ENCODE measurements at regions not wholly inside any gene's neighbourhood (a gene's known extent, or its start where the extent isn't known, plus 50 kb on each side); places are given as distances from the start of the nearest gene placed in this dataset.

DNA sequence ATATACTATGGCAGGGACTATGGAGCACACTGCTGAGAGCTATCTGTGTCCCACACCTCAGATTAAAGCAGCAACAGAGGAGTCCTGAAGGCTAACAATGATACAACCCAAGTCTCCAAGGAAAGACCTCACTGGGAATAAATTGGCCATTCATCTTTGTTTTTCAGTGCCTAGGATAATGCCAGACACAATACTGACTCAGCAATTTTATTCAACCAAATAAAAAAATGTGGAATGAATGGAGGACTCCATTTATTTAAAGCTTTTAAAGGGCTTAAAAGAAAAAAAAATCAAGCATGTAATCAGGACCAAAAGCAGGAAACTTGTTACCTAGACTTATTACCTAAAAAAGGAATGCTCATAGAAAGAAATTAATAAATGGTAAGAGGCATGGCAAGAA lies 960.5 kb downstream of the PCDH17 start:
- TF ChIP-seq, protein P1, sequence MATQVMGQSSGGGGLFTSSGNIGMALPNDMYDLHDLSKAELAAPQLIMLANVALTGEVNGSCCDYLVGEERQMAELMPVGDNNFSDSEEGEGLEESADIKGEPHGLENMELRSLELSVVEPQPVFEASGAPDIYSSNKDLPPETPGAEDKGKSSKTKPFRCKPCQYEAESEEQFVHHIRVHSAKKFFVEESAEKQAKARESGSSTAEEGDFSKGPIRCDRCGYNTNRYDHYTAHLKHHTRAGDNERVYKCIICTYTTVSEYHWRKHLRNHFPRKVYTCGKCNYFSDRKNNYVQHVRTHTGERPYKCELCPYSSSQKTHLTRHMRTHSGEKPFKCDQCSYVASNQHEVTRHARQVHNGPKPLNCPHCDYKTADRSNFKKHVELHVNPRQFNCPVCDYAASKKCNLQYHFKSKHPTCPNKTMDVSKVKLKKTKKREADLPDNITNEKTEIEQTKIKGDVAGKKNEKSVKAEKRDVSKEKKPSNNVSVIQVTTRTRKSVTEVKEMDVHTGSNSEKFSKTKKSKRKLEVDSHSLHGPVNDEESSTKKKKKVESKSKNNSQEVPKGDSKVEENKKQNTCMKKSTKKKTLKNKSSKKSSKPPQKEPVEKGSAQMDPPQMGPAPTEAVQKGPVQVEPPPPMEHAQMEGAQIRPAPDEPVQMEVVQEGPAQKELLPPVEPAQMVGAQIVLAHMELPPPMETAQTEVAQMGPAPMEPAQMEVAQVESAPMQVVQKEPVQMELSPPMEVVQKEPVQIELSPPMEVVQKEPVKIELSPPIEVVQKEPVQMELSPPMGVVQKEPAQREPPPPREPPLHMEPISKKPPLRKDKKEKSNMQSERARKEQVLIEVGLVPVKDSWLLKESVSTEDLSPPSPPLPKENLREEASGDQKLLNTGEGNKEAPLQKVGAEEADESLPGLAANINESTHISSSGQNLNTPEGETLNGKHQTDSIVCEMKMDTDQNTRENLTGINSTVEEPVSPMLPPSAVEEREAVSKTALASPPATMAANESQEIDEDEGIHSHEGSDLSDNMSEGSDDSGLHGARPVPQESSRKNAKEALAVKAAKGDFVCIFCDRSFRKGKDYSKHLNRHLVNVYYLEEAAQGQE (IDR thresholded peaks at IDR 0.05): no peak
- TF ChIP-seq CTCF (IDR thresholded peaks at IDR 0.05; ENCODE audit: low read depth, low read length, missing input control): no peak
- TF ChIP-seq JUND (IDR thresholded peaks at IDR 0.05): no peak
- TF ChIP-seq, protein P2, sequence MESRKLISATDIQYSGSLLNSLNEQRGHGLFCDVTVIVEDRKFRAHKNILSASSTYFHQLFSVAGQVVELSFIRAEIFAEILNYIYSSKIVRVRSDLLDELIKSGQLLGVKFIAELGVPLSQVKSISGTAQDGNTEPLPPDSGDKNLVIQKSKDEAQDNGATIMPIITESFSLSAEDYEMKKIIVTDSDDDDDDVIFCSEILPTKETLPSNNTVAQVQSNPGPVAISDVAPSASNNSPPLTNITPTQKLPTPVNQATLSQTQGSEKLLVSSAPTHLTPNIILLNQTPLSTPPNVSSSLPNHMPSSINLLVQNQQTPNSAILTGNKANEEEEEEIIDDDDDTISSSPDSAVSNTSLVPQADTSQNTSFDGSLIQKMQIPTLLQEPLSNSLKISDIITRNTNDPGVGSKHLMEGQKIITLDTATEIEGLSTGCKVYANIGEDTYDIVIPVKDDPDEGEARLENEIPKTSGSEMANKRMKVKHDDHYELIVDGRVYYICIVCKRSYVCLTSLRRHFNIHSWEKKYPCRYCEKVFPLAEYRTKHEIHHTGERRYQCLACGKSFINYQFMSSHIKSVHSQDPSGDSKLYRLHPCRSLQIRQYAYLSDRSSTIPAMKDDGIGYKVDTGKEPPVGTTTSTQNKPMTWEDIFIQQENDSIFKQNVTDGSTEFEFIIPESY (IDR thresholded peaks at IDR 0.05): no peak
